Activated B cell treated with CpG ODN at 0.5 μM for 24 hours (primary cell): ENCODE measurements at regions not wholly inside any gene's neighbourhood (a gene's known extent, or its start where the extent isn't known, plus 50 kb on each side); places are given as distances from the start of the nearest gene placed in this dataset.
"Not testable (repeated sequence)": the region's sequence is repeated elsewhere in the genome, so short reads cannot be mapped to it uniquely, and the experiment has no call there.

Experiments
- ATAC-seq: fragments of 200-7000 bp; cut with Tn5 transposase; one replicate; pipeline ENCODE4 v1.10.0; 2021; ENCODE audit warnings: low read depth, mild to moderate bottlenecking, moderate library complexity
- CTCF ChIA-PET: fragments of 350-600 bp; sonication (Branson Sonifier 250); formaldehyde crosslinking; loops from one replicate; lab custom pipeline; 2021; ENCODE audit warnings: antibody characterized with exemption; lab: Charles Lee
- POLR2A ChIA-PET: fragments of 350-600 bp; sonication (Branson Sonifier 250); formaldehyde crosslinking; loops from one replicate; lab custom pipeline; 2021; ENCODE audit warnings: antibody characterized with exemption; lab: Charles Lee
- DNase-seq: peaks from one replicate; pipeline ENCODE4 v3.0.0; 2022
- H3K27ac Mint-ChIP-seq: one replicate; pipeline ENCODE4 v1.8.0; 2020; ENCODE audit warnings: mixed read lengths
- H3K27me3 Mint-ChIP-seq: one replicate; pipeline ENCODE4 v1.8.0; 2021; ENCODE audit warnings: mixed read lengths
- H3K36me3 Mint-ChIP-seq: one replicate; pipeline ENCODE4 v1.8.0; 2021; ENCODE audit warnings: low read depth, mixed read lengths
- H3K4me1 Mint-ChIP-seq: one replicate; pipeline ENCODE4 v1.8.0; 2021; ENCODE audit warnings: mixed read lengths
- H3K4me3 Mint-ChIP-seq: one replicate; pipeline ENCODE4 v1.8.0; 2020; ENCODE audit warnings: mild to moderate bottlenecking, mixed read lengths
- H3K9me3 Mint-ChIP-seq: one replicate; pipeline ENCODE4 v1.8.0; 2020; ENCODE audit warnings: mixed read lengths
- CTCF ChIP-seq: fragments of 200-600 bp; IDR thresholded peaks from one replicate; pipeline ENCODE4 v1.8.0; 2022; ENCODE audit warnings: antibody characterized with exemption, mild to moderate bottlenecking
- intact Hi-C: fragments of 100-400 bp; cut with micrococcal nuclease; formaldehyde crosslinking; loops from one replicate; pipeline ENCODE4 v1.15.1; 2024

GRCh38 chr2:128414351-128414750 is 95.7 kb upstream of the HS6ST1 start:
- no peaks in the 10 kb centered on the region for H3K27me3 Mint-ChIP-seq

GRCh38 chr2:128414946-128415778 is 96.5 kb upstream of the HS6ST1 start:
- intact Hi-C loops: no loop called here
- H3K9me3 Mint-ChIP-seq: peaks cover 4% of the 10 kb centered on the region
- no peak for ATAC-seq
- H3K27ac Mint-ChIP-seq: no peak overlapping the region
- ChIA-PET CTCF (no interaction called here), POLR2A (no interaction called here)
- no peak overlapping the region for H3K4me3 Mint-ChIP-seq
- peaks cover 2% of the 10 kb centered on the region for H3K27me3 Mint-ChIP-seq
- H3K4me1 Mint-ChIP-seq: no peaks in the 10 kb centered on the region
- H3K36me3 Mint-ChIP-seq: peaks cover 3% of the 10 kb centered on the region
- TF ChIP-seq CTCF: no peak
- no peak for DNase-seq

More at GRCh38 chr2:128414351-128414750, 95.7 kb upstream of the HS6ST1 start:
- DNase-seq: no peak
- H3K4me3 Mint-ChIP-seq: no peak overlapping the region
- no peak for TF ChIP-seq CTCF
- ChIA-PET POLR2A (no interaction called here), CTCF (no interaction called here)
- no peaks in the 10 kb centered on the region for H3K9me3 Mint-ChIP-seq
- no peaks in the 10 kb centered on the region for H3K4me1 Mint-ChIP-seq
- no peaks in the 10 kb centered on the region for H3K36me3 Mint-ChIP-seq
- ATAC-seq: no peak
- intact Hi-C loops: no loop called here
- no peak overlapping the region for H3K27ac Mint-ChIP-seq

GRCh38 chr2:128415779-128416061 is 97.1 kb upstream of the HS6ST1 start:
- ATAC-seq: no peak
- no peaks in the 10 kb centered on the region for H3K4me1 Mint-ChIP-seq
- POLR2A ChIA-PET: no interaction called here

GRCh38 chr2:128416109-128416785 is 97.6 kb upstream of the HS6ST1 start:
- no peak overlapping the region for H3K4me3 Mint-ChIP-seq
- peaks cover 2% of the 10 kb centered on the region for H3K27me3 Mint-ChIP-seq
- no peak overlapping the region for H3K27ac Mint-ChIP-seq
- H3K4me1 Mint-ChIP-seq: no peaks in the 10 kb centered on the region
- no peak for TF ChIP-seq CTCF
- ChIA-PET CTCF (no interaction called here), POLR2A (no interaction called here)
- H3K9me3 Mint-ChIP-seq: peaks cover 4% of the 10 kb centered on the region
- ATAC-seq (no peak), DNase-seq (no peak)
- H3K36me3 Mint-ChIP-seq: peaks cover 3% of the 10 kb centered on the region
- intact Hi-C loops: no loop called here

More at GRCh38 chr2:128415779-128416061, 97.1 kb upstream of the HS6ST1 start:
- peaks cover 4% of the 10 kb centered on the region for H3K9me3 Mint-ChIP-seq
- intact Hi-C loops: no loop called here
- no peak for DNase-seq
- TF ChIP-seq CTCF: no peak
- no peak overlapping the region for H3K27ac Mint-ChIP-seq
- H3K4me3 Mint-ChIP-seq: no peak overlapping the region
- peaks cover 3% of the 10 kb centered on the region for H3K36me3 Mint-ChIP-seq
- H3K27me3 Mint-ChIP-seq: peaks cover 2% of the 10 kb centered on the region
- CTCF ChIA-PET: no interaction called here

GRCh38 chr2:128416806-128417205 is 98.1 kb upstream of the HS6ST1 start:
- Mint-ChIP-seq H3K4me3 (no peak overlapping the region), H3K9me3 (peaks cover 4% of the 10 kb centered on the region), H3K27me3 (peaks cover 2% of the 10 kb centered on the region), H3K27ac (no peak overlapping the region), H3K4me1 (no peaks in the 10 kb centered on the region), H3K36me3 (peaks cover 3% of the 10 kb centered on the region)
- no peak for TF ChIP-seq CTCF
- intact Hi-C loops: no loop called here
- DNase-seq (no peak), ATAC-seq (no peak)
- ChIA-PET CTCF (no interaction called here), POLR2A (no interaction called here)

DNA sequence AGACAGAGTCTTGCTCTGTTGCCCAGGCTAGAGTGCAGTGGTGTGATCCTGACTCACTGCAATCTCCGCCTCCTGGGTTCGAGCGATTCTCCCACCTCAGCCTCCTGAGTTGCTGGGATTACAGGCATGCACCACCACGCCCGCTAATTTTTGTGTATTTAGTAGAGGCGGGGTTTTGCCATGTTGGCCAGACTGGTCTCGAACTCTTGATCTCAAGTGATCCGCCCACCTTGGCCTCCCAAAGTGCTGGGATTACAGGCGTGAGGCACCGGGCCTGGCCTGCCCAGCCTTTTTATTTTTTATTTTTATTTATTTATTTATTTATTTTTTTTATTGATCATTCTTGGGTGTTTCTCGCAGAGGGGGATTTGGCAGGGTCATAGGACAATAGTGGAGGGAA is 98.6 kb upstream of the HS6ST1 start:
- ATAC-seq, H3K9me3 Mint-ChIP-seq, H3K4me3 Mint-ChIP-seq, H3K36me3 Mint-ChIP-seq, CTCF ChIA-PET, intact Hi-C loops, H3K4me1 Mint-ChIP-seq, H3K27me3 Mint-ChIP-seq, H3K27ac Mint-ChIP-seq, POLR2A ChIA-PET, DNase-seq: not testable (repeated sequence)
